ENCODE measurements at regions not wholly inside any gene's neighbourhood (a gene's known extent, or its start where the extent isn't known, plus 50 kb on each side); places are given as distances from the start of the nearest gene placed in this dataset.

GRCh38 chr17:79415909-79416308 lies 194.9 kb downstream of the RBFOX3 start:
- no TSS peak for BruUV-seq (replicated peaks)
- POLR2A ChIA-PET = no interaction called here
- in situ Hi-C loops (cut with HindIII; ENCODE audit: low pct_unique_long_range_greater_than_20kb, low sequenced_read_pairs) (no loop called here), intact Hi-C loops (cut with micrococcal nuclease; ENCODE audit: unreplicated experiment) (no loop called here)
- no peak for DNase-seq (ENCODE audit: low read depth, low spot score)
- peaks cover 9% of the 10 kb centered on the region; the same call in 1 of the 2 replicates for H3K4me1 ChIP-seq (ENCODE audit: control insufficient read depth, insufficient read depth, low read length)
- H3K4me3 ChIP-seq (ENCODE audit: low read depth in 2 of 2, low read length in 2 of 2) = no peak overlapping the region
- no peak for TF ChIP-seq REST (IDR thresholded peaks at IDR 0.05; ENCODE audit: insufficient read depth in 1 of 2, low read depth in 2 of 2, low read length in 1 of 2)
- no peak for TF ChIP-seq POLR2AphosphoS5 (IDR thresholded peaks at IDR 0.05; ENCODE audit: low read depth, low read length)
- TF ChIP-seq TCF7L2 (IDR thresholded peaks at IDR 0.05; ENCODE audit: low read depth, low read length) = no peak
- no peak for TF ChIP-seq SIN3A (IDR thresholded peaks at IDR 0.05; ENCODE audit: borderline replicate concordance, insufficient read depth, low read depth, low read length)
- no peak for TF ChIP-seq CTCF (IDR thresholded peaks at IDR 0.05)
- no peak for ATAC-seq
- CTCF ChIA-PET = no interaction called here
- H3K27me3 ChIP-seq (ENCODE audit: control insufficient read depth, insufficient read depth, low read length) = peaks cover 20% of the 10 kb centered on the region; the same call in 1 of the 2 replicates
- H3K27ac ChIP-seq (ENCODE audit: low read length) = no peak overlapping the region
- H3K9me3 ChIP-seq (ENCODE audit: control insufficient read depth, insufficient read depth, low read depth, low read length) = no peaks in the 10 kb centered on the region
- no peaks in the 10 kb centered on the region for H3K36me3 ChIP-seq (ENCODE audit: control insufficient read depth, insufficient read depth, low read length)

GRCh38 chr17:79415365-79415764 lies 195.5 kb downstream of the RBFOX3 start:
- POLR2A ChIA-PET = no interaction called here
- CTCF ChIA-PET = interaction anchor here (1.4 kb wide), 1 partner anchor 15 kb away, joined by 5 read pairs; no protein-coding TSS in a partner anchor
- BruUV-seq (replicated peaks) = no TSS peak

More at GRCh38 chr17:79415365-79415764, 195.5 kb downstream of the RBFOX3 start:
- H3K27me3 ChIP-seq (ENCODE audit: control insufficient read depth, insufficient read depth, low read length) = peaks cover 20% of the 10 kb centered on the region; the same call in 1 of the 2 replicates
- peaks cover 6% of the 10 kb centered on the region; the same call in 1 of the 2 replicates for H3K4me1 ChIP-seq (ENCODE audit: control insufficient read depth, insufficient read depth, low read length)
- in situ Hi-C loops (cut with HindIII; ENCODE audit: low pct_unique_long_range_greater_than_20kb, low sequenced_read_pairs) (no loop called here), intact Hi-C loops (cut with micrococcal nuclease; ENCODE audit: unreplicated experiment) (no loop called here)
- TF ChIP-seq SIN3A (IDR thresholded peaks at IDR 0.05; ENCODE audit: borderline replicate concordance, insufficient read depth, low read depth, low read length) = no peak
- TF ChIP-seq CTCF (IDR thresholded peaks at IDR 0.05) = no peak
- TF ChIP-seq TCF7L2 (IDR thresholded peaks at IDR 0.05; ENCODE audit: low read depth, low read length) = no peak
- no peak for TF ChIP-seq REST (IDR thresholded peaks at IDR 0.05; ENCODE audit: insufficient read depth in 1 of 2, low read depth in 2 of 2, low read length in 1 of 2)
- TF ChIP-seq POLR2AphosphoS5 (IDR thresholded peaks at IDR 0.05; ENCODE audit: low read depth, low read length) = no peak
- DNase-seq (ENCODE audit: low read depth, low spot score) = no peak
- ATAC-seq = peak; percentile 50; the same call in 1 of the 2 replicates
- no peak overlapping the region for H3K27ac ChIP-seq (ENCODE audit: low read length)
- H3K9me3 ChIP-seq (ENCODE audit: control insufficient read depth, insufficient read depth, low read depth, low read length) = no peaks in the 10 kb centered on the region
- H3K4me3 ChIP-seq (ENCODE audit: low read depth in 2 of 2, low read length in 2 of 2) = no peak overlapping the region
- no peaks in the 10 kb centered on the region for H3K36me3 ChIP-seq (ENCODE audit: control insufficient read depth, insufficient read depth, low read length)
